HTERT RPE-1 (cell line): ENCODE measurements at regions not wholly inside any gene's neighbourhood (a gene's known extent, or its start where the extent isn't known, plus 50 kb on each side); places are given as distances from the start of the nearest gene placed in this dataset.

Experiments
- in situ Hi-C: fragments of 300-500 bp; cut with MboI; formaldehyde crosslinking; loops from 4 replicates; pipeline ENCODE4 v1.14.3; 2020; ENCODE audit warnings: low sequenced_read_pairs

GRCh38 chr11:70806461-70807194 lies 408.3 kb downstream of the CTTN start:
- in situ Hi-C loops: no loop called here

GRCh38 chr11:70807195-70807543 lies 408.8 kb downstream of the CTTN start:
- in situ Hi-C loops: no loop called here

GRCh38 chr11:70808686-70809375 lies 410.5 kb downstream of the CTTN start:
- in situ Hi-C loops: no loop called here

- in situ Hi-C loops: no loop called here
These were observed 411.8 kb downstream of the CTTN start for GRCh38 chr11:70810133-70810532.

- in situ Hi-C loops: no loop called here
These were observed 412.4 kb downstream of the CTTN start for GRCh38 chr11:70810681-70811080.

- in situ Hi-C loops: no loop called here
These were observed 413.2 kb downstream of the CTTN start for GRCh38 chr11:70811483-70811882.

GRCh38 chr11:70811915-70812314 lies 413.6 kb downstream of the CTTN start:
- in situ Hi-C loops: no loop called here

GRCh38 chr11:70812472-70812871 lies 414.1 kb downstream of the CTTN start:
- in situ Hi-C loops: no loop called here

- in situ Hi-C loops: no loop called here
These were observed 415.3 kb downstream of the CTTN start for GRCh38 chr11:70813651-70814050.

- in situ Hi-C loops: no loop called here
These were observed 417.1 kb downstream of the CTTN start for GRCh38 chr11:70815485-70815832.

GRCh38 chr11:70816156-70816678 lies 417.9 kb downstream of the CTTN start:
- in situ Hi-C loops: no loop called here

- in situ Hi-C loops: no loop called here
These were observed 420.0 kb downstream of the CTTN start for GRCh38 chr11:70818351-70818750.

- in situ Hi-C loops: no loop called here
These were observed 420.7 kb downstream of the CTTN start for GRCh38 chr11:70819022-70819421.

GRCh38 chr11:70820311-70820710 lies 422.0 kb downstream of the CTTN start:
- in situ Hi-C loops: no loop called here

- in situ Hi-C loops: no loop called here
These were observed 422.4 kb downstream of the CTTN start for GRCh38 chr11:70820712-70821111.

- in situ Hi-C loops: no loop called here
These were observed 425.4 kb downstream of the CTTN start for GRCh38 chr11:70823771-70824170.

- in situ Hi-C loops: no loop called here
These were observed 426.4 kb downstream of the CTTN start for GRCh38 chr11:70824605-70825245.

- in situ Hi-C loops: no loop called here
These were observed 426.4 kb downstream of the SHANK2 start for GRCh38 chr11:70825893-70826540.

GRCh38 chr11:70826541-70827335 lies 425.6 kb downstream of the SHANK2 start:
- in situ Hi-C loops: no loop called here

- in situ Hi-C loops: no loop called here
These were observed 423.7 kb downstream of the SHANK2 start for GRCh38 chr11:70828593-70829082.
